Activated naive CD4-positive, alpha-beta T cell treated with anti-CD3 and anti-CD28 coated beads for 36 hours (primary cell): ENCODE measurements at regions not wholly inside any gene's neighbourhood (a gene's known extent, or its start where the extent isn't known, plus 50 kb on each side); places are given as distances from the start of the nearest gene placed in this dataset.

Experiments
- CTCF ChIA-PET: fragments of 350-600 bp; sonication (Branson Sonifier 250); formaldehyde crosslinking; loops from one replicate; lab custom pipeline; 2021; ENCODE audit warnings: antibody characterized with exemption; lab: Charles Lee
- DNase-seq: peaks from one replicate; pipeline ENCODE4 v3.0.0-alpha.2; 2020
- H3K27ac Mint-ChIP-seq: one replicate; pipeline ENCODE4 v1.8.0; 2021; ENCODE audit warnings: mild to moderate bottlenecking, mixed read lengths
- H3K27me3 Mint-ChIP-seq: one replicate; pipeline ENCODE4 v1.8.0; 2021; ENCODE audit warnings: low read depth, mixed read lengths
- H3K36me3 Mint-ChIP-seq: one replicate; pipeline ENCODE4 v1.8.0; 2021; ENCODE audit warnings: low read depth, mixed read lengths
- H3K4me1 Mint-ChIP-seq: one replicate; pipeline ENCODE4 v1.8.0; 2021; ENCODE audit warnings: low read depth, mixed read lengths
- H3K4me3 Mint-ChIP-seq: one replicate; pipeline ENCODE4 v1.8.0; 2021; ENCODE audit warnings: mild to moderate bottlenecking, moderate library complexity, mixed read lengths
- H3K9me3 Mint-ChIP-seq: one replicate; pipeline ENCODE4 v1.8.0; 2021; ENCODE audit warnings: mixed read lengths
- intact Hi-C: fragments of 100-400 bp; cut with micrococcal nuclease; formaldehyde crosslinking; loops from one replicate; pipeline ENCODE4 v1.15.1; 2023

GRCh38 chr10:3347413-3348182 lies 175.0 kb upstream of the PITRM1 start:
- DNase-seq: no peak
- H3K4me1 Mint-ChIP-seq: peaks cover 5% of the 10 kb centered on the region
- H3K27ac Mint-ChIP-seq: no peak overlapping the region
- no peak overlapping the region for H3K4me3 Mint-ChIP-seq
- no peaks in the 10 kb centered on the region for H3K9me3 Mint-ChIP-seq
- CTCF ChIA-PET: interaction anchor here (1.8 kb wide), 1 partner anchor 150 kb away, joined by 4 read pairs; no protein-coding TSS in a partner anchor
- intact Hi-C loops: no loop called here
- no peaks in the 10 kb centered on the region for H3K36me3 Mint-ChIP-seq
- H3K27me3 Mint-ChIP-seq: peaks cover 15% of the 10 kb centered on the region

- intact Hi-C loops: no loop called here
- no peak overlapping the region for H3K4me3 Mint-ChIP-seq
- H3K36me3 Mint-ChIP-seq: no peaks in the 10 kb centered on the region
- H3K4me1 Mint-ChIP-seq: peaks cover 5% of the 10 kb centered on the region
- CTCF ChIA-PET: no interaction called here
- peaks cover 15% of the 10 kb centered on the region for H3K27me3 Mint-ChIP-seq
- no peak overlapping the region for H3K27ac Mint-ChIP-seq
- H3K9me3 Mint-ChIP-seq: no peaks in the 10 kb centered on the region
- DNase-seq: no peak
Measured at GRCh38 chr10:3346851-3347250, 174.3 kb upstream of the PITRM1 start.

DNA sequence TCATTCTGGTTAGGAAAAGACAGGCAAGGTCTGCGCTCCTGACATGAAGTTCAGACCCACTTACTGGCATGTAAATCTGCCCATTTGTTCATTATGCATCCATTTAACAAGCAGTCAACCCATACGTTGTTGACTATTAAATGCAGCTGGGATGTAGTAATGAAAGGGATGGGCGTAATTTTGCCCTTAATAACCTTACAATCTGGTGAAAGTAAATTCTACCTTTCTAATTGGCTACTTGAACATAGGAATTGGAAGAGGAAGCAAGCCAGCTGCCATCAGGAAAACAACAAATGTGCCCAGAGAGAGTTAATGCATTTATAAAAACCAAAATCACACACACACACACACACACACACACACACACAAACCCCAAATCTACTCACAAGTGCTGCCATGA lies 170.2 kb upstream of the PITRM1 start:
- Mint-ChIP-seq H3K36me3 (no peaks in the 10 kb centered on the region), H3K4me3 (no peak overlapping the region), H3K27me3 (peaks cover 11% of the 10 kb centered on the region), H3K9me3 (no peaks in the 10 kb centered on the region), H3K4me1 (no peaks in the 10 kb centered on the region), H3K27ac (no peak overlapping the region)
- intact Hi-C loops: no loop called here
- DNase-seq: no peak
- CTCF ChIA-PET: no interaction called here

DNA sequence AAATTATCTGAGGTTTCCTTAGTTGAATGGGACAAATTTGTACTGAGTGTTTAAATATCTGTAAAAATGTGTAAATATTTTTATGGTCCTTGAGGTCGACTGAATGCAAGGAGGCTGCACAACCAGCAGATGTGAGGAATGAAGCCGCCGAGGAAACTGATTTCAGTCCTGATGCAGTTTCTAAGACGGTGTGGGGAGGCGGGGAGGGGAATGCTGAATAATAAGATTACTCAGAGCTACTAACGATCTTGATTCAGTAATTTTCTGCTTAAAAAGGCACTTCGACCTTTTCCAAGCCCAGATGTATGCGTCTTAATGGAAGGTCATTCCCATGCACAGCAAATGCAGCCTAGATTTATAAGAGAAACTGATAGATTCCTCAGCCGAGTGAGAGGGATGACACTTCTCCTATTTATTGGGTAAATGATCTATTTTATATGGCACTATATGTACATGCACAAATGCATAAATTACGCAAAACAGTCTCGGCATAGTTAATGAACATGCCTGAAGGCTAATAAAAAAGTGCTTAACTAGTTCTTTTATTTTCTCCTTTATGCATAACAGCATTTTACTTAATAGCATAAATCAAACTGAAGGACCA lies 167.6 kb upstream of the PITRM1 start:
- H3K9me3 Mint-ChIP-seq: no peaks in the 10 kb centered on the region
- H3K36me3 Mint-ChIP-seq: no peaks in the 10 kb centered on the region
- CTCF ChIA-PET: no interaction called here
- no peak overlapping the region for H3K4me3 Mint-ChIP-seq
- intact Hi-C loops: no loop called here
- peaks cover 4% of the 10 kb centered on the region for H3K27me3 Mint-ChIP-seq
- H3K27ac Mint-ChIP-seq: no peak overlapping the region
- H3K4me1 Mint-ChIP-seq: no peaks in the 10 kb centered on the region
- DNase-seq: no peak

DNA sequence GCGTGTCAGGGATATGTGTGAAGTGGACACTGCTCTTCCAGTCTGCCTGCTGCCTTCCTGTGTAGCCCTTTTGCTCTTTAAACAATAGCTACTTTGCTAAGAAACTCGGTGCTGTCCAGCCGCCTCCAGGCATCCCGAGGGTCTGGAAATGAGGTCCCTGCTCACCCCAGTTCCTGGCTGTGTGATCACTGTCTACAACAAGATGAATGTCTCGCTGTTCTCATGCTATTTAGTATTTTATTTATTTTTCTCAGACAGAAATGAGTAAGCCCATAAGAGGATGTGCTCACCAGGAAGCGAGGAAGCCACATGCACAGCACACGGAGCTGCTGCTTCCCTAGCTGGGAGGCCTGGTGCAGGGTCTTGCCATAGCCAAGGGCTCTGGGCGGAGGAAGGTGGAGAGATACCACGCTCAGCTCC lies 167.0 kb upstream of the PITRM1 start:
- Mint-ChIP-seq H3K36me3 (no peaks in the 10 kb centered on the region), H3K27ac (no peak overlapping the region), H3K9me3 (no peaks in the 10 kb centered on the region), H3K27me3 (no peaks in the 10 kb centered on the region), H3K4me3 (no peak overlapping the region), H3K4me1 (no peaks in the 10 kb centered on the region)
- CTCF ChIA-PET: no interaction called here
- no peak for DNase-seq
- intact Hi-C loops: no loop called here

- Mint-ChIP-seq H3K27ac (no peak overlapping the region), H3K4me1 (no peaks in the 10 kb centered on the region), H3K9me3 (no peaks in the 10 kb centered on the region), H3K4me3 (no peak overlapping the region), H3K36me3 (no peaks in the 10 kb centered on the region), H3K27me3 (no peaks in the 10 kb centered on the region)
- intact Hi-C loops: no loop called here
- CTCF ChIA-PET: no interaction called here
- DNase-seq: no peak
Measured at GRCh38 chr10:3339121-3339520, 166.5 kb upstream of the PITRM1 start.

GRCh38 chr10:3337741-3338140 lies 165.2 kb upstream of the PITRM1 start:
- Mint-ChIP-seq H3K36me3 (no peaks in the 10 kb centered on the region), H3K4me3 (no peak overlapping the region), H3K4me1 (no peaks in the 10 kb centered on the region), H3K9me3 (no peaks in the 10 kb centered on the region), H3K27me3 (no peaks in the 10 kb centered on the region), H3K27ac (no peak overlapping the region)
- CTCF ChIA-PET: no interaction called here
- intact Hi-C loops: no loop called here
- DNase-seq: no peak

GRCh38 chr10:3336673-3337293 lies 164.2 kb upstream of the PITRM1 start:
- Mint-ChIP-seq H3K36me3 (no peaks in the 10 kb centered on the region), H3K4me1 (no peaks in the 10 kb centered on the region), H3K4me3 (no peak overlapping the region), H3K27me3 (no peaks in the 10 kb centered on the region), H3K27ac (no peak overlapping the region), H3K9me3 (no peaks in the 10 kb centered on the region)
- intact Hi-C loops: no loop called here
- CTCF ChIA-PET: no interaction called here
- DNase-seq: no peak

- Mint-ChIP-seq H3K4me1 (no peaks in the 10 kb centered on the region), H3K27me3 (no peaks in the 10 kb centered on the region), H3K4me3 (no peak overlapping the region), H3K9me3 (no peaks in the 10 kb centered on the region), H3K27ac (no peak overlapping the region), H3K36me3 (no peaks in the 10 kb centered on the region)
- intact Hi-C loops: no loop called here
- CTCF ChIA-PET: no interaction called here
- DNase-seq: no peak
Measured at GRCh38 chr10:3333426-3333825, 160.8 kb upstream of the PITRM1 start.

DNA sequence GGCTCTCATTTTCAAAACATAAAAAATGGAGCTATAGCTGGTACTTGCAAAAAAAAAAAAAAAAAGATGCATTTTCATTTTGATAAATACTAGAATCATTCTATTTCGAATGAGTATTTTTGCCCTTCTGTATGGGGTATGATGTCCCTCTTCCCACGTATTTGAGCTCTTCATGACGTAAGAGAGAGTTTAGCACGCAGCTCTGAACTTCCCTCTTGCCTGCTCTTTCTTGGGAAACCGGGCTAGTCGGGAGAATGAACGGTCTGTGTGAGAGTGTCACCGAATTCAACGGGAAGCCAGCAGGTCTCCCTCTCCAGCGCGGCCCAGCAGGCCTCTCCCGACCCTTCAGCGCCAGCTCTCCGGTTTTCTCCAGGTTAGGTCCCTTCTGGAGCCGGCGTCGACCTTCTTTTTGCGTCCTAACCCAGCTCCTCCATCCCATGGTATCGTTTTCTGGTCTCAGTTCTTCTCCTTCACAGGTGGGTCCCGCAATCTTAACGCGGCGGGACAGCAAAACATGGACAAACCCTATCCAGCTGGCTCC lies 159.2 kb upstream of the PITRM1 start:
- no peak overlapping the region for H3K4me3 Mint-ChIP-seq
- intact Hi-C loops: no loop called here
- no peak for DNase-seq
- H3K9me3 Mint-ChIP-seq: no peaks in the 10 kb centered on the region
- no peak overlapping the region for H3K27ac Mint-ChIP-seq
- CTCF ChIA-PET: interaction anchor here (0.6 kb wide), 1 partner anchor 21 kb away, joined by 3 read pairs; no protein-coding TSS in a partner anchor
- H3K4me1 Mint-ChIP-seq: no peaks in the 10 kb centered on the region
- H3K36me3 Mint-ChIP-seq: no peaks in the 10 kb centered on the region
- no peaks in the 10 kb centered on the region for H3K27me3 Mint-ChIP-seq

DNA sequence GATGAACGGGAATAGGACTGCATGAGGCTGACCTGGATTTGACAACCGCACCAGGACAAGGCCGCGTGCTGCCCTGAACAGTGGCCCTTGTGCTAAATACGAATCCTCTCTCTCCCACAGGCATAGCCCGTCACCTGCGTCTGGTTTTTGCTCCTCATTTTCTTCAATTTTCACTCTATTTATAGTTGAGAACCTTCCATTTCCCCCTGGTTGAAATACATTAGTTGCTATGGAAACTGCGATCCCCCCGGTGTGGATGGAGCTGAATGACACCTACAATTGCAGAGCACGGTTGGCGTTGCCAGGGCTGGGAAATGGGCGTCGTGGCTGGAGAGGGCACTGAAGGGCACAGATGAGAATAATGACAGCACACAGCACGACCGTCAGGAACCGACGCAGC lies 158.6 kb upstream of the PITRM1 start:
- H3K4me3 Mint-ChIP-seq: no peak overlapping the region
- no peaks in the 10 kb centered on the region for H3K27me3 Mint-ChIP-seq
- no peaks in the 10 kb centered on the region for H3K4me1 Mint-ChIP-seq
- no peaks in the 10 kb centered on the region for H3K9me3 Mint-ChIP-seq
- H3K27ac Mint-ChIP-seq: no peak overlapping the region
- no peaks in the 10 kb centered on the region for H3K36me3 Mint-ChIP-seq
- CTCF ChIA-PET: interaction anchor here (0.6 kb wide), 1 partner anchor 20 kb away, joined by 3 read pairs; no protein-coding TSS in a partner anchor
- intact Hi-C loops: no loop called here
- DNase-seq: no peak

GRCh38 chr10:3330663-3331062 lies 158.1 kb upstream of the PITRM1 start:
- CTCF ChIA-PET: no interaction called here
- H3K27ac Mint-ChIP-seq: no peak overlapping the region

More at GRCh38 chr10:3330663-3331062, 158.1 kb upstream of the PITRM1 start:
- Mint-ChIP-seq H3K4me3 (no peak overlapping the region), H3K27me3 (no peaks in the 10 kb centered on the region), H3K36me3 (no peaks in the 10 kb centered on the region), H3K4me1 (no peaks in the 10 kb centered on the region), H3K9me3 (no peaks in the 10 kb centered on the region)
- no peak for DNase-seq
- intact Hi-C loops: no loop called here
